KMS-11 (cell line): ENCODE measurements at regions not wholly inside any gene's neighbourhood (a gene's known extent, or its start where the extent isn't known, plus 50 kb on each side); places are given as distances from the start of the nearest gene placed in this dataset.
"Not testable (repeated sequence)": the region's sequence is repeated elsewhere in the genome, so short reads cannot be mapped to it uniquely, and the experiment has no call there.

Experiments used
- H2AFZ ChIP-seq: fragments of 200-600 bp; sonication (generic); 2 replicates; pipeline ENCODE4 v1.6.1; 2016; ENCODE audit warnings: antibody characterized with exemption, mixed run types, low read depth
- H3K27ac ChIP-seq: fragments of 200-600 bp; sonication (generic); 2 replicates; pipeline ENCODE4 v1.6.1; 2016; ENCODE audit warnings: mild to moderate bottlenecking, mixed run types
- H3K27me3 ChIP-seq: fragments of 200-600 bp; sonication (generic); 2 replicates; pipeline ENCODE4 v1.6.1; 2017; ENCODE audit warnings: mild to moderate bottlenecking, low read depth, mixed run types, moderate library complexity; ENCODE audit not compliant: insufficient read depth
- H3K36me3 ChIP-seq: fragments of 200-600 bp; sonication (generic); 2 replicates; pipeline ENCODE4 v1.6.1; 2017; ENCODE audit warnings: mild to moderate bottlenecking, mixed run types; ENCODE audit not compliant: insufficient read depth
- H3K4me1 ChIP-seq: fragments of 200-600 bp; sonication (generic); 2 replicates; pipeline ENCODE4 v1.6.1; 2016; ENCODE audit warnings: mild to moderate bottlenecking, low read depth, mixed run types; ENCODE audit not compliant: poor library complexity, severe bottlenecking
- H3K4me2 ChIP-seq: fragments of 200-600 bp; sonication (generic); 2 replicates; pipeline ENCODE4 v1.7.0; 2016; ENCODE audit warnings: mild to moderate bottlenecking, mixed run types
- H3K4me3 ChIP-seq: fragments of 200-600 bp; sonication (generic); IDR thresholded peaks from 2 replicates; pipeline ENCODE4 v1.6.1; 2017; ENCODE audit warnings: low read depth, low read length, mixed read lengths; ENCODE audit not compliant: insufficient read depth
- H3K79me2 ChIP-seq: fragments of 200-600 bp; sonication (generic); 2 replicates; pipeline ENCODE4 v1.6.1; 2016; ENCODE audit warnings: low read depth, mixed run types; ENCODE audit not compliant: insufficient read depth
- H3K9ac ChIP-seq: fragments of 200-600 bp; sonication (generic); 2 replicates; pipeline ENCODE4 v1.6.1; 2016; ENCODE audit warnings: mild to moderate bottlenecking, mixed run types
- H4K20me1 ChIP-seq: fragments of 200-600 bp; sonication (generic); 2 replicates; pipeline ENCODE4 v1.6.1; 2016; ENCODE audit warnings: mild to moderate bottlenecking, mixed run types; ENCODE audit not compliant: insufficient read depth
- TF ChIP-seq, protein P1 (sequence below): fragments of 200-600 bp; sonication (generic); conservative IDR thresholded peaks from 2 replicates; pipeline ENCODE4 v1.6.1; 2017; ENCODE audit warnings: low read depth, mild to moderate bottlenecking, antibody characterized with exemption, low read length, moderate library complexity, mixed read lengths

- Histone ChIP-seq H3K4me1 (no peaks in the 10 kb centered on the region), H3K27me3 (no peaks in the 10 kb centered on the region), H3K4me3 (no peak overlapping the region), H3K36me3 (no peaks in the 10 kb centered on the region), H3K27ac (no peak overlapping the region), H4K20me1 (no peaks in the 10 kb centered on the region), H3K9ac (no peak overlapping the region), H2AFZ (no peak overlapping the region), H3K4me2 (no peak overlapping the region), H3K79me2 (no peaks in the 10 kb centered on the region)
- TF ChIP-seq, protein P1, sequence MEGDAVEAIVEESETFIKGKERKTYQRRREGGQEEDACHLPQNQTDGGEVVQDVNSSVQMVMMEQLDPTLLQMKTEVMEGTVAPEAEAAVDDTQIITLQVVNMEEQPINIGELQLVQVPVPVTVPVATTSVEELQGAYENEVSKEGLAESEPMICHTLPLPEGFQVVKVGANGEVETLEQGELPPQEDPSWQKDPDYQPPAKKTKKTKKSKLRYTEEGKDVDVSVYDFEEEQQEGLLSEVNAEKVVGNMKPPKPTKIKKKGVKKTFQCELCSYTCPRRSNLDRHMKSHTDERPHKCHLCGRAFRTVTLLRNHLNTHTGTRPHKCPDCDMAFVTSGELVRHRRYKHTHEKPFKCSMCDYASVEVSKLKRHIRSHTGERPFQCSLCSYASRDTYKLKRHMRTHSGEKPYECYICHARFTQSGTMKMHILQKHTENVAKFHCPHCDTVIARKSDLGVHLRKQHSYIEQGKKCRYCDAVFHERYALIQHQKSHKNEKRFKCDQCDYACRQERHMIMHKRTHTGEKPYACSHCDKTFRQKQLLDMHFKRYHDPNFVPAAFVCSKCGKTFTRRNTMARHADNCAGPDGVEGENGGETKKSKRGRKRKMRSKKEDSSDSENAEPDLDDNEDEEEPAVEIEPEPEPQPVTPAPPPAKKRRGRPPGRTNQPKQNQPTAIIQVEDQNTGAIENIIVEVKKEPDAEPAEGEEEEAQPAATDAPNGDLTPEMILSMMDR = no peak
Observed at GRCh38 chr4:126495163-126495752, 1137.5 kb upstream of the INTU start.

DNA sequence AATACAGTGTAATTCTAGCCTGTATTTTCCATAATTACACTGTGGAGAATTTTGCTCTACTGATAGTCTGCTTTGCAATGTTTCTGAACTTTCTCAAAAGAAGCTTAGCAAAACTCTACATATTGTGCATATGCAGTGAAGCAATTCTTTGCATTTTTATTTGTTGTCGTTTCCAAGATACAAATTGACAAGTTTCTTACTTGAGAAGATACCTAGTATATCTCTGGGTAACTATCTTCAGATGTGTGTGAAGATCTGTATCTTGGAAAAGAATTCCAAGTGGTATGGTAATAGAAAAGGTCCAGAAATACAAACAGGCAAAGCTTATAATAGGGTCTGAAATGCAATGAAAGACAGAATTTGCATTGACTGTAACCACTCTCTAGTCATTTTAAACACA is 1119.8 kb upstream of the INTU start:
- no peak overlapping the region for H3K4me2 ChIP-seq
- no peaks in the 10 kb centered on the region for H3K4me1 ChIP-seq
- no peaks in the 10 kb centered on the region for H4K20me1 ChIP-seq
- no peaks in the 10 kb centered on the region for H3K79me2 ChIP-seq
- no peak overlapping the region for H3K9ac ChIP-seq
- H2AFZ ChIP-seq = no peak overlapping the region
- H3K36me3 ChIP-seq = no peaks in the 10 kb centered on the region
- no peak overlapping the region for H3K4me3 ChIP-seq
- H3K27ac ChIP-seq = no peak overlapping the region
- H3K27me3 ChIP-seq = no peaks in the 10 kb centered on the region
- TF ChIP-seq, protein P1 = no peak

DNA sequence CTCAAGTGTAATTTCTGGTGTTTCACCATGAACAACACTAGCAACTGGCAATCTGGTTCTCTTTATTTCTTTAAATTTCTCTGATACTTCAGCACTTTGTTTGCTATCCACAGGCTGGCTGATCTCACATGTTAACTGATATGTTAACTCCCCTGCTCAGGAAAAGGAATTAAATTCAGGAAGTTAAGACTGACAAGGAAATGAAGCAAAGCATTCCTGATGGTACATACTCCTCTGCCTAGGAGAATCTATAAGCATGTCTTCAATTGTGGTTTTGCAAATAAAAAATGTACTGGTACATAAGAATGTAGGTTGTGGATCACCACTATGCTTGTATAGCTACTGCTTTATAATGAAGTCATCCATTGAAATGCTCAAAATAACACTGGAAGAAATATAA is 1119.2 kb upstream of the INTU start:
- TF ChIP-seq, protein P1 = no peak
- Histone ChIP-seq H4K20me1 (no peaks in the 10 kb centered on the region), H3K4me2 (no peak overlapping the region), H3K79me2 (no peaks in the 10 kb centered on the region), H3K9ac (no peak overlapping the region), H3K4me3 (no peak overlapping the region), H3K36me3 (no peaks in the 10 kb centered on the region), H2AFZ (no peak overlapping the region), H3K27ac (no peak overlapping the region), H3K4me1 (no peaks in the 10 kb centered on the region), H3K27me3 (no peaks in the 10 kb centered on the region)

DNA sequence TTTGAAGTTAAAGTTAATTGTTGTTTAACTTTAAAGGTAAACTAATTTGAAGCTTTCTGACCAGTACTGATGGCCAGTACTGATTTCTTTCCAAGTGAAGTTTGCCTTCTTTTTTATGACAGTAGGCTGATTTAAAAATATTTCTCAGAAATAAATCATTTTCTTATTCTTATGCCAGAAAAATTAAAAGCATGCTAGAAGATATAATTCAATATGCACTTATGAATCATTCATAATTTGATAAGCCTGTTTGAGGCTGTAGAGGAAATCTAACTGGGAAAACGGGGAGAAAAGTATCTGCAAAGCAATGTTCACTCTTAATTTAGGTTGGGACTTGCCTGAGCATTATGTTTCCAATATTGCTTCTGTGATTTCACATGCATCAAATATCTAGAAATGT is 1112.0 kb upstream of the INTU start:
- no peak overlapping the region for H2AFZ ChIP-seq
- H3K4me3 ChIP-seq = no peak overlapping the region
- no peak overlapping the region for H3K4me2 ChIP-seq
- no peaks in the 10 kb centered on the region for H3K79me2 ChIP-seq
- H4K20me1 ChIP-seq = no peaks in the 10 kb centered on the region
- H3K27me3 ChIP-seq = no peaks in the 10 kb centered on the region
- no peak overlapping the region for H3K9ac ChIP-seq
- no peaks in the 10 kb centered on the region for H3K4me1 ChIP-seq
- no peaks in the 10 kb centered on the region for H3K36me3 ChIP-seq
- no peak overlapping the region for H3K27ac ChIP-seq
- TF ChIP-seq, protein P1 = no peak

DNA sequence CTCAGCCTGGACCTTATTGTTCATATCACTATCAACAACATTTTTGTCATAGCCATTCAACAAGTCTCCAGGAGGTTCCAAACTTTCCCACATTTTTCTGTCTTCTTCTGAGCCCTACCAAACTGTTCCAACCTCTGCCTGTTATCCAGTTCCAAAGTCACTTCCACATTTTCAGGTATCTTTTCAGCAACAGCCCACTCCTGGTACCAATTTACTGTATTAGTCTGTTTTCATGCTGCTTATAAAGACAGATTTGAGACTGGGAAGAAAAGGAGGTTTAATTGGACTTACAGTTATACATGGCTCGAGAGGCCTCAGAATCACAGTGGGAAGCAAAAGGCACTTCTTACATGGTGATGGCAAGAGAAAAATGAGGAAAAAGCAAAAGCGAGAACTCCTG is 1107.4 kb upstream of the INTU start:
- not testable (repeated sequence) for H3K4me1 ChIP-seq, H3K4me2 ChIP-seq, H3K36me3 ChIP-seq, H3K9ac ChIP-seq, H3K27ac ChIP-seq, H3K27me3 ChIP-seq, H4K20me1 ChIP-seq, H2AFZ ChIP-seq, H3K79me2 ChIP-seq, H3K4me3 ChIP-seq
